ENCODE measurements at regions not wholly inside any gene's neighbourhood (a gene's known extent, or its start where the extent isn't known, plus 50 kb on each side); places are given as distances from the start of the nearest gene placed in this dataset.
"Not testable (repeated sequence)": the region's sequence is repeated elsewhere in the genome, so short reads cannot be mapped to it uniquely, and the experiment has no call there.

DNA sequence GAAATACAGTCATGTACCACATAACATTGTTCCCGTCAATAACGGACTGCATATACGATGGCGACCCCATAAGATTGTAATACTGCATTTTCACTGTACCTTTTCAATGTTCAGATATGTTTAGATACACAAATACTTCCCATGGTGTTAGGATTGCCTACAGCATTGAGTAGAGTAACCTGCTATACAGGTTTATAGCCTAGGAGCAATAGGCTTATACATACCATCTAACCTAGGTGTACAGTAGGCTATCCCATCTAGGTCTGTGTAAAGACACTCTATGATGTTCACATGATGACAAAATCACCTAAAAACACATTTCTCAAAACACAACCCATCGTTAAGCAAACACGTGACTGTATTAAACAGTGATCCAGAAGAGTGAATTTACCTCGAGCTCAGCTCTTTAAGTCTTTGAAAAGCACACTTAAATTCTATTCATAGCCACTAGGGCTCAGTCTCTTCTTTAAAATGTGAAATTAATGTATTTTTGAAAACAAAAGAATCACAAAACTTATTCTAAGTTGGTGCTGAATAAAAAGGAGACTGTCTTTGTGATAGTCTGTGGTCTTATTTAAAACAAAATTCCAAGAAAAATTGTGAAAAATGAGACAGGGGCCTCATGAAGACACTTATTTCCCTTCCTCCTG is 239.1 kb upstream of the ARID2 start:
- no peak for DNase-seq

DNA sequence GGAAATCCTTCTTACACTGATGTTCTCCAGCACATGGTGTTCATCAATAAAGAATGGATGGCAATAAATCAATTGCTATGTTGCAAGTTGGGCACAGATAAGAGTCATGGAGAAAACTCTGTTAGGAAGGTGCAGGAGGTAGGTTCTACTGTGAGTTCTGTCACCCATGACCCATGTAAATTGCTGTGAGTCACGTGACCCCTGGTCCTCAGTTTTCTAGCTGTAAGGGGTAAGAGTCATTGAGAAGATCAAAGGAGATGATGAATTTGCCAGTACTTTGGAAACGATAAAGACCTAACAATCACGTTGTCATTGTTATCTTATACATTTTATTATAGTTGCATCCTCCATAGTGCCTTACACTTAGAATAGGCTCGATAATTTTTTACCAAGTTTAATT is 235.2 kb upstream of the ARID2 start:
- no peak for DNase-seq

DNA sequence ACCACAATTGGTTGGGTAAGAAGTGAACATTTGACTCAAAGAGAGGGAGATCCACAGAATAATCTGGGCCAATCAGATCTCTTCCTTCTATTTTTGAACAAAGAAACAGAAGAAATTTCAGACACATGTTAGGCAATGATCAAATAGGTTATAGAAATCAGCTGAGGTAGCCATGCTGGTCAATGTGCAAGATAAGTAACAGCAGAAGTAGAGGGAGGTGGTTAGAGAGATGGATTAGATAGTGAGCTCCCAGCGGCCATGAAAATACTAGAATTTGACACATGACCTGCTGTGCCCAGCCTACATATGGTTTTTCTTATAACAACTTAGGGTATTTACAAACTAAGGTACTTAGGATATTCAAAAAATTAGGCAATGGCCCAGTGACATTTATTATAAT is 230.9 kb upstream of the ARID2 start:
- no peak for DNase-seq

DNA sequence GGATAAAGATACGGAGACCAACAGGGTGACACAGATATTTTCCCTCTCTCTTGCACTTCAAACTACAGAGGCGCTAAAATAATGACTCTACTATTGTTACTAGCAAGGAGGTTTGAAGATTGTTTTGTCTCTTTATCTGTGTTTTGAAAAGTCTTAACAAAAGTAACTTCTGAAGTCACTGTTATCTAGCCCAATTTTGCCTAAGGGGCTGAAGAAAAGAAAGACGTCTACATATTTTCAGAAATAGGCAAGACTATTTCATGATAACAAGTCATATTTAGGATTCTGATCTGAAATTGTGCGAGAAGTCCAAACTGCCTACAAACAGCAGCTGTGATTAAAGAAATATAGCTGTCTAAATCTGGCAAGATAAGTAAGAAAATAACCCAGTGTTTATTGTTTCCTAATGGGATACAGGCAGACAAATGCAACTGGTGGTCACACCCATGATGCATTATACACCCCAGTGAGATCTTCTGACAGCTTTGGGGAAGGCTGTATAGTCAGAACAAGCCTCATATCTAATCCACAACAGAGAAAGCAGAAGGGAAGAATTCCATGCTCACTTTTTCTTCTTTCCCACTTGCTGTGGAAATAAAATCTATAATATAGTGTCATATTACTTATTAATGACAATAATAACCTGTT is 226.9 kb upstream of the ARID2 start:
- DNase-seq, result no peak

DNA sequence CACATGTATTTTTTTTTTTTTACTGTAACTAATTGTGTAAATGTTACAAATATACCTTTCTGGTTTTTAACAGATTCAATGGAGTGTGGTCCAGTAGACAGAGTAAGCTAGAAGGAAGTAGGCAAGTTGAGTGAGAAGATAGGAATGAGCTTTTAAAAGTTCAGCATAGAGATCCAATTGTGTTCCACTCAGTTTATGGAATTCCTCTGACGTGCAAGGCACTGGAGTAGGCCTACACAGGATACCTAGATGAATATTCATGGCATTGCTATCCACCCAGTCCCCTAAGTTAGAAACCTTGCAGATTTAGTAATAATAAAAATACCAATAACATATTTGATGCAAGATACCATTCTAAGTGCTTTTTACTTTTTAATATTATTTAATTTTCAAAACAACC is 225.6 kb upstream of the ARID2 start:
- DNase-seq, result no peak

DNA sequence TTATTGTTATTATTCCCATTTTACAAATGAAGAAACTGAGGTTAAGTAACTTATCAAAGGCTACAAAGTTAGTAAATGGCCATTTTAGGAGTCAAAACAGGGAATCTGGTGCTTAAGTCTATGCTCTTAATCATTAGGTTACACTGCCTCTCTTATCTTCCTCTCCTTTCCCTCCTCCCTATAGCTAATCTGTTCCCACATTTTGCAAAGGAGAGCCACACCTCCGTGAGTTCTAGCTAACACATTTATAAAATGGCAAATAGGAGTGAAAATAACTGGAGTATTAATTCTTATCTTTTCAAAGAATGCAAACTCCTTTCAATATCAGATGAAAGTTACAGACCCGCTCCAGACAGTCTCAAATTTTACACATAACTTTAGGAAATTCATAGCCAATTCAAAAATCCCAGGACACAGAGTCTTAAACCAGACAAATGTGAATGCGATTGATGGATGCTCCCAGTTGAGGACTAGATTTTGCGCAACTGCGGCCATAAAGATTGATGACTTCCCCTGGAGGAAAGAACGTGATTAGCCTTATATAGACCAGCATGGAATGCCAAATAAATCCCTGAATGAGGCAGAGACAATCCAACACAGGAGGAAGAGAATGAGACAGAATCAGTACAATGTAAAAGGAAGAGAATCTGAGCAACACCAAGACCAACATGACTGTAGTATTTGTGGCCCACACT is 225.0 kb upstream of the ARID2 start:
- DNase-seq, result no peak

DNA sequence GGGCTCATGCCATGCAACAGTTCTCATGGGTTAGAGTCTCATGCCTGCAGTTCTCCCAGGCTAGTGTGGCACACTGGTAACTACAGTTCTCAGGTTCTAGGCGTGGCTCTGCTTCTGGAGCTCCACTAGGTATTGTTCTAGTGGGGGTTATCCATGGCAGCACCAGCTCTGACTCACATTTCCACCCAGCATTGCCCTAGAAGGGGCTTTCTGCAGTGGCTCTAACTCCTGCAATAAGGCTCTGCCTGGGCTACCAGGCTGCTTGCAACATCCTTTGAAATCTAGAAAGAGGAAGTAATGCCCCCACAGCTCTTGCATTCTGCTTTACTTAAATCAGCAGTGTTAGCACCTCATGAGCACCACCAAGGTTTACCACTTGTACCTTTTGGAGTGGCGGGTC is 220.3 kb upstream of the ARID2 start:
- no peak for DNase-seq

DNA sequence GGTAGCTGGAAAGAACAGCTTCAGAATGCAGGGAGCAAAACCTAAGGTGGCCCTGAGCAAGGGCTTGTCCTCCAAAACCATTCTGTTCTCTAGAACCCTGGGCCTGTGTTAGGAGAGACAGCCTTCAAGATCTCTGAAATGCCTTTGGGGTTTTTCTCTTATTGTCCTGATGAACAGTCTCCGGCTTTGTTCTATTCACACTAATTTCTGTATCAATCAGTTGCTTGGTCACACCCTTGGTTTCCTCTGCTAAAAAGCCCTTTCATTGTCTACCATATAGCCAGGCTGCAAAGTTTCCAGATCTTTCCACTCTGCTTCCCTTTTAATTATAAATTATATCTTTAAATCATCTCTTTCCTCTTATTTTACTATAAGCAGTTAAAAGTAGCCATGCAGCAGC is 219.9 kb upstream of the ARID2 start:
- no peak for DNase-seq

DNA sequence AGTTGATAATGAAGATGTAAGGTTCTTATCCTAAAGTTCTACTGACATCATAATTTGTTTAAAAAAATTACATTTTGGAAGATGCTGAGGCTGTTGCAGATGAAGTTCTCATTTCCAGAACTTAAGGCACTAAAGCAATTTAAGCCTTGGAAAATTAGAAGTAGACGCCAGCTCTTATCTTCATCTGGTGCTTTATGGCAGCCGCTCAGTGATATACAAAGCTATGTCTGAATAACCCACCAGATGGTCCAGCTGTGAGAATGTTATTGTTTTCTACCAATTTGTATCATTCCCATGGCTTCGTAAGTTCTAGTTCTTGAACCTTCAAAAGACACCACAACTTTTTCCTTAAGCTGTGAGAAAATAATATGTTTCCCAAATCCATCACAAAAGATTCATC is 212.1 kb upstream of the ARID2 start:
- DNase-seq, result no peak

DNA sequence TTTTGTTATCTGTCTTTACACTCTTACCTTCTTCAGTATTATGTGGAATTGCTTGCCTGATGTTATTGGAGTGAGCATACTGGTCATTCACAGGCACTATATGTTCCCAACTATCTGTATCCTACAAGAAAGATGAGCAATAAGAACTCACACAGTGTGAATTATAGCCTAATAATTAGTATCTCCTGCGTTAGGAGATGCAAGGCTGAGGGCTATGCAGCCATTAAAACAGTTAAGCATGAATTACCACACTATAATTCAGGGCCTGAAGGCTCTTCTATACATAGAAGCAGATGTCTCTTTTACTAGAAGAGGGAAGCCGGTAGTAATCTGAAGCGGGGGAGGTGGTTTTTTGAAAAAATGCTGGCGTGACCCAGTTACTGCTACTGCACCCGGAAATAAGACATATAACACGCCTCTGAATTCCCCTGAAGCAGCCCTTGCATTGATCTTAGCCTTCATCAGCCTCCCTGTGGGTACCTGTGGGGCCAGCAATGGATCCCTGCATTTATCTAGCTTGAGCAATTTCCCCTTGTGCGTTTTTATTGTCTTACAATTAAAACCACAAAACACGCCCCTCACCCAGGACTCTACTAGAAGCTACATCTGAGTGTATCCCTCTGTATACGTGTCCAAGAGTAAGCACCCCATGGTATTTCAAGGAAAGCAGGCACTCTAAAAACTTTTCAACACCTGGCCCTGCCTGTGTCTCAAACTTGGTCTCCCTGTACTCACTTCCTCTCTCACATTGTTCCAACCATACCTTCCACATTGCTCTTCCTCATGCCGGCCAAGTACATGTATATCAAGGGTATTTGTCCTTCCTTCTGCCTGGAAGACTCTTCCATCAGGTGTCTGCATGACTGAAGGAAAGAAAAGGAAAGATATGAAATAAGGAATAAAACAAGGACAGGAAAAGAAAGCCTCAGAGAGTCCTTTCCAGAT is 210.9 kb upstream of the ARID2 start:
- no peak for DNase-seq

DNA sequence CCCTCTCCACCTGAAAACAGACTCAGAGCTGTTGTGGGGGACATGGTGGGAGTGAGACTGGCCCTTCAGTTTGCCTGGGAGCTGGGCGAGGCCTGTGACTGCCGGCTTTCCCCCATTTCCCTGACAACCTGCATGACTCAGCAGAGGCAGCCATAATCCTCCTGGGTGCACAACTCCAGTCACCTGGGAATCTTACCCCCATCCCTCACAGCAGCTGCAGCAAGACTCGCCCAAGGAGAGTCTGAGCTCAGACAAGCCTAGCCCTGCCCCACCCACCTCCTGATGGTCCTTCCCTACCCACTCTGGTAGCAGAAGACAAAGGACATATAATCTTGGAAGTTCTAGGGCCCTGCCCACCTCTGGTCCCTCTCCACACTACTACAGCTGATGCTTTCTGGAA is 207.3 kb upstream of the ARID2 start:
- DNase-seq, result no peak

DNA sequence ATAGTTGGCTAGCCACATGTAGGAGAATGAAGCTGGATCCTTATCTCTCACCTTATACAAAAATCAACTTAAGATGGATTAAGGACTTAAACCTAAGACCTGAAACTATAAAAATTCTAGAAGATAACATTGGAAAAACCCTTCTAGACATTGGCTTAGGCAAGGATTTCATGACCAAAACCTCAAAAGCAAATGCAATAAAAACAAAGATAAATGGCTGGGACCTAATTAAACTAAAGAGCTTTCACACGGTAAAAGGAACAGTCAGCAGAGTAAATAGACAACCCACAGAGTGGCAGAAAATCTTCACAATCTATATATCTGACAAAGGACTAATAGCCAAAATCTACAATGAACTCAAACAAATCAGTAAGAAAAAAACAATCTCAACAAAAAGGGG is 202.7 kb upstream of the ARID2 start:
- not testable (repeated sequence) for DNase-seq

DNA sequence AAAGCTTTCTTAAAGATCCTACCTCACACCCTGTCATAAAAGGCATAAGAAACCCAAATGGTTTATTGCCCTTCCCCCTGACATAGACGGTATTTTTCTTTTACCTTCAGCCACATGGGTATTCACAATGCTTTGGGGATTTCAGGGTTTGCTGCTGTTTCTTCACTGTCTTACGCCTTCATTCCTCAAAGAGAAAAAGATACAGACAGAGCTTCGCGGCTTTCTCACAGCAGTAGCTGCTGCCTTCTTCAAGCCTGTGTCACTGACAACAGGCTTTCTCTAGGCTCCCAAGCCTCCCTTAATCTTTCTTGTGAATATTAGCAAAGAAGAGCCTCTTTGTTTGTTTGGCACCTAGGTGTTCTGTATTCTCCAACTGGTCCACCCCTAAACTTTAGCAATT is 197.4 kb upstream of the ARID2 start:
- no peak for DNase-seq

DNA sequence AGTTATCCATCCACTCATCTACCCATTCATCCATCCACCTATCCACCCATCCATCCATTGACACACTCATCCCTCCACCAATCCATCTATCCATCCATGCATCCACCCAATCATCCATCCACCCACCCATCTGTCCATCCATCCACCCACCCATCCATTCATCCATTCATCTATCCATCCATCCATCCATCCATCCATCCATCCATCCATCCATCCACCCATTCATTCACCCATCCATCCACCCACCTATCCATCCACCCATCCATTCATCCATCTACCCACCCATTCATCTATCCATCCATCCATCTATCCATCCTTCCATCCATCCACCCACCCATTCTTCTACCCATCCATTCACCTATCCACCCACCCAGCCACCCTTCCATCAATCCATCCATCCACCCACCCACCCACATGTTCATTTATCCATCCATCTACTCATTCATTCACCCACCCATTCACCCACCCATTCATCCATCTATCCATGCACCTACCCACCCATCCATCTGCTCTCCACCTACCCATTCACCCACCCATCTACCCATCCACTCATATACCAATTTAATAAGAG is 193.8 kb upstream of the ARID2 start:
- DNase-seq, result no peak

DNA sequence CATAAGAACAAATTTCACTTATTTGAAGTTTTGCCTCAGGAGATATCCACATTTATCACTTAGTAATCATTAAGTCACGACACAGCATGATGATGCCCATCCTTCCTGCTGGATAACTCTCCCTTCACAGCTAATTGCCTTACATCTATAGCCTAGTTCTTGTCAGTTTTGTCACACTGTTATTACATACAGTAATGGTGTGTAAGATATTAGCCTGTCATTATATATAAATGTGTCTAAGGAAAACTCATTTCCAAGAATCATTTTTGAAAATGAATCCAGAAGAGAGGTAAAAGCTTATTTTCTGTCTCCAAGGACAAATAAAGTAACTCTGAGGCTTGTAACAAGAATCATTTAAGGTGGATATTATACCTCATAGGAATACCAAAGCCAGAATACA is 193.2 kb upstream of the ARID2 start:
- DNase-seq, result no peak

DNA sequence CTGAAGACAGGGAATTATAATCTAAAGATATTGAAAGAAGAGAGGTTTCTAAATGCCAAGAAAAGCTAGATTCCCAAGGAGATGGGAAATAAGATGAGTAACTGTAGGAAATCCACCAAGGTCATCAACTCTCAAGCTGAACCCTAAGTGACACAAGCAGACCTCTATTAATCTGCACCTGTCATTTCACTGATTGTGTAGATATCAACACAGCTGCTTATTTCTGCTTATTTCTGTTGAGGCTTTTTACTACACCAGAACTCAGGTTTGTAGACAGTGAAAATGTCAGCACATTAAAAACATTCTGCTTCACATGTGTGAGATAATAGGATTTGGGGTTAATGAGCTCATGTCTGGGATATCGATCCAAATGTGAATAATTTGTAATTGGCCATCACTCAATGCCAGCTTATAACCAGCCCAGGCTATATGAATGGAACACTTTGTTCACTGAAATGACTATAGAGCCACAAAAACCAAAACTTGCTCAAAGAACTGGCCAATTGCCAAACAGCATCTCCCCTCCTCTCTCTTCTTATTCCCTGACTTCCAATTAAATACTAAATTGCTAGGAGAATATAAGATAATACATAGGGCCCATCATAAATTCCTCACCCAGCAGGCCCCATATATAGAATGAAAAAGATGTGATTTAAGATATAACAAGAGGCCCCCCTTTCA is 188.7 kb upstream of the ARID2 start:
- DNase-seq, result no peak

DNA sequence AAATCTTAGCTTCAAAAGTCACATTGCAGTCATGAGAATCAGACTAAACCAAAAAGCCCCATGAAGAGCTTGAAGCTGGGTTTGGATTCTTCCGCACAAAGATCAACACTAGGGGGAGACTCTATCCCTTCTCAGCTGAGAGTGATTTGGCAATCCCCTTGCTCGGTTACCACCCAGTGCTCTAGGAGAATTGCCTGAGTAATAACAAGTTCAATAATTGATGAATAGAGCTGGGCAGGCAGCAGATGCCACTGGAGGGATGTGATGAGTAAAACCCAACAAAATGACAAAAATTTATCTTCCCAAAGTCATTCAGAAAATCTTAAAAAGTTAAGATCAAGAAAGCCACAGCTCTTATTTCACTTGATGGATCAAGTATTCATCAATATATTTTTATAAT is 185.6 kb upstream of the ARID2 start:
- peak; percentile 73 for DNase-seq

DNA sequence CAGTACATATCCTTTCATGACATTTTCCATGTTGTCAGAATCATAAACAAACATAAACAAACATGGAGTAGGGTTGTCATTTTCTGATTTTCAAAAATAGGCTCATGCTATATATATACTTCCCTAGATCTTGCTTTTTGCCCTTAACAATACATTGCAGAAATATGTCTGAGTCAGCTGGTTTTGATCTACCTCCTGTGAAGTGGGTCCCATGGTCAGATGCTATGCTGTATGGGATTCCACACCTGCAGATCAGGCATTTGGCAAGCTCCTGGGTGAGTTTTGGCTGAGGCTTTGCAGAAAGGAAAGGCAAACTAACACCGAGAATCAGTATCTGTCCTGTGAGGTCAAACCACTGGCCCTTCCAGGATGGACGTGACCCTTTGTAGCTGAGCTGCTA is 183.0 kb upstream of the ARID2 start:
- DNase-seq, result no peak

DNA sequence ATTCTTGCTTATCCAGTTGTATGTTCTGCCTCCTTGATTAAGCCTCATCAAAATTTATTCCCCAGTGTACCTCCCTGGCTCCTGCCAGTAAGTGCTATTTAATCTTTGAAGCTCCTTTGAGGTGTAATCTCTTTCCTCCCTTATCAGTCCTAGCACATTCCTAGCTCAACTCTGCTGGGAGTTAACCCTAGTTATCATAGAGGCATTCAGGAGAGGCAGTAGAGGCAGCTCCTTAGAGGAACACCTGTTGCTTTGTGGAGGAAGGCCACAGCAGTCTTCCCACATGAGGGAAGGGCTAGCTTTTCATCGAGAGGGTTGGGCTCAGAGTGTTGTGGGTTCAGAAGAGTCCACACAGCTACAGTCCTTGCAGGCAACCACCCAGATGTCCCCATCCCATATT is 182.4 kb upstream of the ARID2 start:
- DNase-seq, result no peak

DNA sequence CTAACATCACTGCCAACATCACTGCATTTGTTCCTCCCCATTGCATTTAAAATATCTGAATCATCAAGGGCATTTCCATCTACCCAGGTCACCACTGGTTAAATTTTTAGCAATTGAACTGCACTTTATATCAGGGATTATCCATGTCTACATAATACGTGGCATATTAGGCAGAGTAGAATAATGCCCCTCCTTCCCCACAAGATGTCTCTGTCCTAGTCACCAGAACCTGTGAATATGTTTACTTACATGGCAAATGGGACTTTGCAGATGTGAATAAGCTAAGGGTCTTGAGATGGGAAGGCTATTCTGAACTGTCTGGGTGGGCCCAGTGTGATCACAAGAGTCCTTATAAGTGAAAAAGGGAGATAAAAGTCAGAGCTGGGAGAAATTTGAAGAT is 181.7 kb upstream of the ARID2 start:
- DNase-seq, result no peak

DNA sequence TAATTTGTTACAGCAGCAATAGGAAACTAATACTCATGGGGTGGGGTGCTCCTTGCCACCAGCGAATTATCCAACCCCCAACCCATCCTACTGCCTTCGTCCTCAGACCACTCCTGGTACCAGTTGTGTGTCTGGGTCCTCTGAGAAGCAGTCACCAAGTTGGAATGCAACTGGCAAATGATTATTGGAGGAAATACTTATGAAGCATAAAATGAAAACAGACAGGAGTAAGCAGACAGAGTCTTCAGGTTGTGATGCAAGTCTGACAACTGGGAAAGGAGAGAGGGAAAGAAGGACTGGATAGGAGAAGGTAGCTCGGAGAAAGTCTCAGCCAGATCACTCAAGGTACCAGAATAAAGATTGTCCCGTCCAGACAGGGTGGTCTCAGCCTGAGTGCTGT is 181.1 kb upstream of the ARID2 start:
- no peak for DNase-seq

DNA sequence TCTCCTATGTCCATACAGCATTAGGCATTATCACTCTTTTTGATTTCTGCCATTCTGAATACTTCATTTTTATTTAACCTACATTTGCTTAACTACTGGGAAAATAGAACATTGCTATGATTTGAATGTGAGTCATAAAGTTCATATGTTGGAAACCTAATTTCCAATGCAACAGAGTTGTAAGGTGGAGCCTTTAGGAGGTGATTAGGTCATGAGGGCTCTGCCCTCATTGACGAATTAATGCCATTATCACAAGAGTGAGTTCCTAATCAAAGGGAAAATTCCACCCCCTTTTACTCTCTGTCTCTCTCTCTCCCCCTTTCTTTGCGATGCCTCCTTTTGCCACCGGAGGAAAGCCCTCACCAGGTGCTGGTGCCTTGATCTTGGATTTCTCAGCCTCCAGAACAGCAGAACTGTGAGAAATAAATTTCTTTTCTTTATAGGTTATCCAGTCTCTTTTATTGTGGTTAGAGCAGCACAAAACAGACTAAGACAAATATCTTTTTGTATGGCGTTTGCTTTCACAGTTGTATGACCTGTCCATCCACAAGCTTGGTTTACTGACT is 180.1 kb upstream of the ARID2 start:
- no peak for DNase-seq

Data from NCI-H1436 (cell line).